SK-N-SH (cell line): ENCODE measurements at regions not wholly inside any gene's neighbourhood (a gene's known extent, or its start where the extent isn't known, plus 50 kb on each side); places are given as distances from the start of the nearest gene placed in this dataset.

Experiments used
- CTCF ChIA-PET: fragments of 300-600, 350-600 bp; formaldehyde crosslinking; extraction: SDS; loops from one replicate; lab custom pipeline; 2021; lab: Yijun Ruan, JAX
- POLR2A ChIA-PET: fragments of 350-600 bp; sonication (Branson Sonifier 250); formaldehyde crosslinking; extraction: SDS; loops from one replicate; lab custom pipeline; 2020; ENCODE audit warnings: antibody characterized with exemption, inconsistent platforms; lab: Yijun Ruan, JAX
- DNase-seq: peaks from one replicate; pipeline ENCODE4 v3.0.0; 2012
- H2AFZ ChIP-seq: fragments of 200-600 bp; sonication (generic); 2 replicates; pipeline ENCODE4 v1.8.1; 2016; ENCODE audit warnings: antibody characterized with exemption, mild to moderate bottlenecking, low read depth
- H3F3A ChIP-seq: fragments of 200-600 bp; sonication (generic); replicated peaks from 2 replicates; pipeline ENCODE3; 2016; ENCODE audit warnings: antibody characterized with exemption, mild to moderate bottlenecking; ENCODE audit not compliant: insufficient read depth
- H3K27ac ChIP-seq, 2 experiments: fragments of 200-500 bp in 1 of 2; fragments of 200-600 bp in 1 of 2; sonication (Bioruptor generic) in 1 of 2; sonication (generic), shearing (Covaris generic) in 1 of 2; 2 replicates each; pipeline versions ENCODE4 v1.5.1 to v1.6.1; 2014 to 2016; ENCODE audit warnings: low read depth in 2 of 2, inconsistent platforms in 1 of 2, low read length in 1 of 2, mild to moderate bottlenecking in 1 of 2, mixed read lengths in 1 of 2
- H3K27me3 ChIP-seq: fragments of 200-600 bp; sonication (generic), shearing (Covaris generic); 2 replicates; pipeline ENCODE4 v1.6.1; 2016; ENCODE audit warnings: mixed run types; ENCODE audit not compliant: insufficient read depth
- H3K36me3 ChIP-seq, 2 experiments: fragments of 200-500 bp in 1 of 2; fragments of 200-600 bp in 1 of 2; sonication (Bioruptor generic) in 1 of 2; sonication (generic) in 1 of 2; replicated peaks in 1 of 2; 2 replicates each; pipeline versions ENCODE3 to v1.5.1; 2014 to 2016; ENCODE audit warnings: low read length in 1 of 2, mild to moderate bottlenecking in 1 of 2; ENCODE audit not compliant: insufficient read depth in 2 of 2, control insufficient read depth in 1 of 2
- H3K4me1 ChIP-seq, 2 experiments: fragments of 200-500 bp in 1 of 2; fragments of 200-600 bp in 1 of 2; sonication (Bioruptor generic) in 1 of 2; sonication (generic), shearing (Covaris generic) in 1 of 2; 2 replicates each; pipeline versions ENCODE4 v1.5.1 to v1.6.1; 2014 to 2016; ENCODE audit warnings: low read depth in 1 of 2, low read length in 1 of 2, mixed run types in 1 of 2; ENCODE audit not compliant: insufficient read depth in 2 of 2, control insufficient read depth in 1 of 2
- H3K4me2 ChIP-seq: fragments of 200-600 bp; sonication (generic), shearing (Covaris generic); 2 replicates; pipeline ENCODE4 v1.6.1; 2017; ENCODE audit warnings: mixed run types
- H3K4me3 ChIP-seq, 2 experiments: fragments of 200-500 bp in 1 of 2; fragments of 200-600 bp in 1 of 2; sonication (Bioruptor generic) in 1 of 2; sonication (generic), shearing (Covaris generic) in 1 of 2; 2 replicates each; pipeline versions ENCODE4 v1.5.1 to v1.8.1; 2014 to 2016; ENCODE audit warnings: low read depth in 2 of 2, inconsistent platforms in 1 of 2, low read length in 1 of 2, mild to moderate bottlenecking in 1 of 2, mixed read lengths in 1 of 2, moderate library complexity in 1 of 2
- H3K79me2 ChIP-seq: fragments of 200-600 bp; sonication (generic); 2 replicates; pipeline ENCODE4 v1.8.1; 2017; ENCODE audit warnings: mild to moderate bottlenecking; ENCODE audit not compliant: insufficient read depth
- H3K9ac ChIP-seq: fragments of 200-600 bp; sonication (generic); 2 replicates; pipeline ENCODE4 v1.6.1; 2017; ENCODE audit warnings: mixed run types
- H3K9me2 ChIP-seq: fragments of 200-600 bp; sonication (generic); 2 replicates; pipeline ENCODE4 v1.6.1; 2017; ENCODE audit warnings: mixed run types
- H3K9me3 ChIP-seq: fragments of 200-600 bp; sonication (generic); 2 replicates; pipeline ENCODE4 v1.6.1; 2017; ENCODE audit warnings: mixed run types, mild to moderate bottlenecking, moderate library complexity
- H4K20me1 ChIP-seq: fragments of 200-600 bp; sonication (generic); 2 replicates; pipeline ENCODE4 v1.6.1; 2017; ENCODE audit warnings: mild to moderate bottlenecking, mixed run types; ENCODE audit not compliant: insufficient read depth
- CTCF ChIP-seq: fragments of 200-600 bp; sonication (generic); IDR thresholded peaks from 2 replicates; pipeline ENCODE4 v1.6.1; 2017; ENCODE audit warnings: antibody characterized with exemption, mild to moderate bottlenecking, moderate library complexity
- EP300 ChIP-seq, 2 experiments: IDR thresholded peaks; 2 replicates each; pipeline versions ENCODE4 v1.4.0 to v1.6.1; 2012; ENCODE audit warnings: borderline replicate concordance in 1 of 2, low read depth in 1 of 2, low read length in 1 of 2
- FOXM1 ChIP-seq: IDR thresholded peaks from 2 replicates; pipeline ENCODE4 v1.4.0; 2012; ENCODE audit warnings: low read depth, mild to moderate bottlenecking
- GABPA ChIP-seq: IDR thresholded peaks from 2 replicates; pipeline ENCODE4 v1.4.0; 2012; ENCODE audit warnings: low read depth, mild to moderate bottlenecking
- IRF3 ChIP-seq: fragments of 150-350 bp; IDR thresholded peaks from 2 replicates; pipeline ENCODE4 v1.6.1; 2016; ENCODE audit warnings: mild to moderate bottlenecking, low read depth, low read length
- MAX ChIP-seq: IDR thresholded peaks from 2 replicates; pipeline ENCODE4 v1.4.0; 2012; ENCODE audit warnings: low read depth
- NFIC ChIP-seq: IDR thresholded peaks from 2 replicates; pipeline ENCODE4 v1.4.0; 2012; ENCODE audit warnings: borderline replicate concordance
- PBX3 ChIP-seq: IDR thresholded peaks from 2 replicates; pipeline ENCODE4; 2012
- RAD21 ChIP-seq: IDR thresholded peaks from 2 replicates; pipeline ENCODE4 v1.6.1; 2012; ENCODE audit warnings: mild to moderate bottlenecking, low read length
- REST ChIP-seq: IDR thresholded peaks from 2 replicates; pipeline ENCODE4 v1.6.1; 2012; ENCODE audit warnings: mild to moderate bottlenecking, low read depth, low read length, moderate library complexity
- RFX5 ChIP-seq: IDR thresholded peaks from 2 replicates; pipeline ENCODE4 v1.6.1; 2012; ENCODE audit warnings: mild to moderate bottlenecking, improper control_type of control experiment, low read length
- SMC3 ChIP-seq: IDR thresholded peaks from 2 replicates; pipeline ENCODE4 v1.6.1; 2012; ENCODE audit warnings: low read depth, low read length, improper control_type of control experiment
- TAF1 ChIP-seq: IDR thresholded peaks from 2 replicates; pipeline ENCODE4 v1.6.1; 2012; ENCODE audit warnings: low read depth, mild to moderate bottlenecking, low read length, moderate library complexity, borderline replicate concordance
- TCF12 ChIP-seq: IDR thresholded peaks from 2 replicates; pipeline ENCODE4 v1.4.0; 2012
- USF1 ChIP-seq: IDR thresholded peaks from 2 replicates; pipeline ENCODE4 v1.4.0; 2012; ENCODE audit warnings: low read depth, borderline replicate concordance
- YY1 ChIP-seq: IDR thresholded peaks from 2 replicates; pipeline ENCODE4 v1.4.0; 2012; ENCODE audit warnings: low read depth, mild to moderate bottlenecking
- WGBS: methylation state at CpG from one replicate; pipeline ENCODE4 v1.1.6; 2017; ENCODE audit warnings: low lambda C conversion rate; 5-methylcytosine and 5-hydroxymethylcytosine counted together

- H3K9me2 ChIP-seq = no peaks in the 10 kb centered on the region
- no peaks in the 10 kb centered on the region for H3K27me3 ChIP-seq
- H3K9ac ChIP-seq = no peak overlapping the region
- no peaks in the 10 kb centered on the region for H3K9me3 ChIP-seq
- no peak overlapping the region for H2AFZ ChIP-seq
- CTCF ChIA-PET = no interaction called here
- no peak overlapping the region for H3K27ac ChIP-seq
- DNase-seq = no peak
- H3K4me3 ChIP-seq = no peak overlapping the region
- peaks cover 0 to 8% of the 10 kb centered on the region in 2 experiments; a peak in 3 of 4 replicates for H3K4me1 ChIP-seq
- 84% methylated on average over 5 of the region's 5 CpGs for WGBS
- H3F3A ChIP-seq = peaks cover 7% of the 10 kb centered on the region
- H3K79me2 ChIP-seq = no peaks in the 10 kb centered on the region
- no peaks in the 10 kb centered on the region for H4K20me1 ChIP-seq
- H3K4me2 ChIP-seq = no peak overlapping the region
- TF ChIP-seq MAX = no peak
- TF ChIP-seq EP300 (IDR thresholded peaks at IDR 0.05; ENCODE audit: borderline replicate concordance in 1 of 2, low read depth in 1 of 2, low read length in 1 of 2) = no peak
- no peak for TF ChIP-seq IRF3
- TF ChIP-seq NFIC = no peak
- TF ChIP-seq PBX3 = no peak
- no peak for TF ChIP-seq FOXM1
- no peak for TF ChIP-seq GABPA
- no peak for TF ChIP-seq TAF1
- no peak for TF ChIP-seq REST
- H3K36me3 ChIP-seq = no peaks in the 10 kb centered on the region
- POLR2A ChIA-PET = no interaction called here
Measured at GRCh38 chr12:105825141-105825540, 313.6 kb downstream of the NUAK1 start.

GRCh38 chr12:105831372-105831771 lies 307.4 kb downstream of the NUAK1 start:
- Histone ChIP-seq H4K20me1 (no peaks in the 10 kb centered on the region), H3K79me2 (no peaks in the 10 kb centered on the region), H3K27me3 (no peaks in the 10 kb centered on the region), H3K27ac (no peak overlapping the region), H3K4me2 (no peak overlapping the region), H3K4me1 (no peaks in the 10 kb centered on the region), H3K9ac (no peak overlapping the region), H3K9me2 (no peaks in the 10 kb centered on the region), H3K9me3 (no peaks in the 10 kb centered on the region), H3F3A (no peaks in the 10 kb centered on the region), H3K4me3 (no peak overlapping the region), H3K36me3 (no peaks in the 10 kb centered on the region), H2AFZ (no peak overlapping the region)
- WGBS = 79% methylated on average over 3 of the region's 3 CpGs
- ChIA-PET POLR2A (no interaction called here), CTCF (no interaction called here)
- no peak for DNase-seq
- no peak for TF ChIP-seq TCF12
- TF ChIP-seq YY1 = no peak
- no peak for TF ChIP-seq FOXM1
- TF ChIP-seq USF1 = no peak
- TF ChIP-seq TAF1 = no peak
- no peak for TF ChIP-seq RAD21
- no peak for TF ChIP-seq CTCF
- no peak for TF ChIP-seq REST
- no peak for TF ChIP-seq RFX5
- no peak for TF ChIP-seq SMC3
